PC-9 (cell line): ENCODE measurements at regions not wholly inside any gene's neighbourhood (a gene's known extent, or its start where the extent isn't known, plus 50 kb on each side); places are given as distances from the start of the nearest gene placed in this dataset.

Source experiments
- BruUV-seq: library from RNA; stranded (reverse); fragments of 400-500 nt; replicated peaks from 2 replicates; lab custom pipeline; 2021; lab: Mats Ljungman, UMichigan
- CTCF ChIA-PET: fragments of 300-600 bp; sonication (Branson Sonifier 250); formaldehyde crosslinking; loops from one replicate; lab custom pipeline; 2022; ENCODE audit warnings: antibody characterized with exemption; lab: Charles Lee
- POLR2A ChIA-PET: fragments of 300-600 bp; sonication (Branson Sonifier 250); formaldehyde crosslinking; loops from one replicate; lab custom pipeline; 2022; ENCODE audit warnings: antibody characterized with exemption; ENCODE audit not compliant: unreplicated experiment; lab: Charles Lee
- DNase-seq, 2 experiments: peaks; one replicate each; pipeline versions ENCODE4 v3.0.0 to v3.0.0-alpha.2; 2015 to 2022; ENCODE audit warnings: mixed read lengths in 1 of 2
- H2AFZ ChIP-seq: fragments of 200-600 bp; sonication (generic); 2 replicates; pipeline ENCODE4 v1.8.1; 2017; ENCODE audit warnings: antibody characterized with exemption
- H3F3A ChIP-seq: fragments of 200-600 bp; sonication (generic); 2 replicates; pipeline ENCODE4 v1.8.1; 2017; ENCODE audit warnings: antibody characterized with exemption, mild to moderate bottlenecking, low read depth; ENCODE audit not compliant: insufficient read depth
- H3K27ac ChIP-seq: fragments of 200-600 bp; sonication (generic); 2 replicates; pipeline ENCODE4 v1.6.1; 2016; ENCODE audit warnings: mixed run types
- H3K27me3 ChIP-seq: fragments of 200-600 bp; sonication (generic); 2 replicates; pipeline ENCODE4 v1.6.1; 2016; ENCODE audit warnings: low read depth, mixed run types; ENCODE audit not compliant: insufficient read depth
- H3K36me3 ChIP-seq: fragments of 200-600 bp; sonication (generic); 2 replicates; pipeline ENCODE4 v1.6.1; 2016; ENCODE audit warnings: low read depth, mixed run types
- H3K4me1 ChIP-seq: fragments of 200-600 bp; sonication (generic); replicated peaks from 2 replicates; pipeline ENCODE4 v1.6.1; 2016; ENCODE audit warnings: mixed run types; ENCODE audit not compliant: insufficient read depth
- H3K4me2 ChIP-seq: fragments of 200-600 bp; sonication (generic); 2 replicates; pipeline ENCODE4 v1.6.1; 2017; ENCODE audit warnings: mixed run types
- H3K4me3 ChIP-seq: fragments of 200-600 bp; sonication (generic); 2 replicates; pipeline ENCODE4 v1.6.1; 2016; ENCODE audit warnings: mixed run types
- H3K79me2 ChIP-seq: fragments of 200-600 bp; sonication (generic); 2 replicates; pipeline ENCODE4 v1.6.1; 2017; ENCODE audit warnings: low read depth, mixed run types
- H3K9me2 ChIP-seq: fragments of 200-600 bp; sonication (generic); 2 replicates; pipeline ENCODE4 v1.8.1; 2017; ENCODE audit warnings: mild to moderate bottlenecking; ENCODE audit not compliant: insufficient read depth
- H3K9me3 ChIP-seq: fragments of 200-600 bp; sonication (generic); 2 replicates; pipeline ENCODE4 v1.8.1; 2016; ENCODE audit warnings: low read depth; ENCODE audit not compliant: insufficient read depth
- H4K20me1 ChIP-seq: fragments of 200-600 bp; sonication (generic); 2 replicates; pipeline ENCODE4 v1.8.1; 2017; ENCODE audit not compliant: insufficient read depth
- CTCF ChIP-seq: fragments of 200-600 bp; sonication (generic); conservative IDR thresholded peaks from 2 replicates; pipeline ENCODE4 v1.6.1; 2017; ENCODE audit warnings: mixed run types, antibody characterized with exemption, mild to moderate bottlenecking, moderate library complexity
- EZH2 ChIP-seq: fragments of 200-600 bp; sonication (generic); IDR thresholded peaks from 2 replicates; pipeline ENCODE4 v1.8.0; 2017; ENCODE audit warnings: antibody characterized with exemption, low read depth
- intact Hi-C: fragments of 100-400 bp; cut with micrococcal nuclease; formaldehyde crosslinking; loops from one replicate; pipeline ENCODE4 v1.10.0; 2022; ENCODE audit not compliant: unreplicated experiment

- POLR2A ChIA-PET: no interaction called here
- intact Hi-C loops: no loop called here
- Histone ChIP-seq H4K20me1 (no peaks in the 10 kb centered on the region), H3K4me3 (no peak overlapping the region), H3K4me2 (no peak overlapping the region), H3K4me1 (no peaks in the 10 kb centered on the region), H3K9me2 (no peaks in the 10 kb centered on the region), H3K79me2 (no peaks in the 10 kb centered on the region), H3F3A (no peaks in the 10 kb centered on the region), H3K27ac (no peak overlapping the region), H3K27me3 (0 out of 2 replicates have a peak, but pooled peaks cover 4% of the 10 kb centered on the region), H2AFZ (no peak overlapping the region), H3K9me3 (no peaks in the 10 kb centered on the region; the same call in 1 of the 2 replicates), H3K36me3 (no peaks in the 10 kb centered on the region)
- DNase-seq: no peak
- no TSS peak for BruUV-seq
- TF ChIP-seq EZH2 (no peak), CTCF (no peak)
- CTCF ChIA-PET: no interaction called here
Observed at GRCh38 chr14:66237741-66238140, 248.4 kb upstream of the CCDC196 start.

GRCh38 chr14:66238969-66239368, 247.2 kb upstream of the CCDC196 start:
- H4K20me1 ChIP-seq: no peaks in the 10 kb centered on the region
- ChIA-PET POLR2A (interaction anchor here (0.5 kb wide), 1 partner anchor 1008 kb away, joined by 3 read pairs; no protein-coding TSS in a partner anchor), CTCF (no interaction called here)
- intact Hi-C loops: no loop called here
- TF ChIP-seq CTCF: no peak
- no peak for TF ChIP-seq EZH2
- no peaks in the 10 kb centered on the region for H3K9me2 ChIP-seq
- BruUV-seq: no TSS peak
- H2AFZ ChIP-seq: no peak overlapping the region
- DNase-seq: no peak
- no peaks in the 10 kb centered on the region for H3K4me1 ChIP-seq
- no peaks in the 10 kb centered on the region for H3F3A ChIP-seq
- no peak overlapping the region for H3K27ac ChIP-seq
- H3K27me3 ChIP-seq: 0 out of 2 replicates have a peak, but pooled peaks cover 1% of the 10 kb centered on the region
- no peaks in the 10 kb centered on the region for H3K36me3 ChIP-seq
- no peaks in the 10 kb centered on the region; the same call in 1 of the 2 replicates for H3K9me3 ChIP-seq
- no peak overlapping the region for H3K4me3 ChIP-seq
- no peaks in the 10 kb centered on the region for H3K79me2 ChIP-seq
- no peak overlapping the region for H3K4me2 ChIP-seq

- no peak overlapping the region for H3K27ac ChIP-seq
- H3K9me2 ChIP-seq: no peaks in the 10 kb centered on the region
- no peak for DNase-seq
- intact Hi-C loops: no loop called here
- H3K36me3 ChIP-seq: no peaks in the 10 kb centered on the region
- BruUV-seq: no TSS peak
- H3K9me3 ChIP-seq: no peaks in the 10 kb centered on the region; the same call in 1 of the 2 replicates
- CTCF ChIA-PET: no interaction called here
- H4K20me1 ChIP-seq: no peaks in the 10 kb centered on the region
- TF ChIP-seq CTCF (no peak), EZH2 (no peak)
- POLR2A ChIA-PET: no interaction called here
- no peaks in the 10 kb centered on the region for H3K4me1 ChIP-seq
- no peaks in the 10 kb centered on the region for H3F3A ChIP-seq
- H3K4me2 ChIP-seq: no peak overlapping the region
- H3K79me2 ChIP-seq: no peaks in the 10 kb centered on the region
- H3K27me3 ChIP-seq: no peaks in the 10 kb centered on the region
- no peak overlapping the region for H2AFZ ChIP-seq
- H3K4me3 ChIP-seq: no peak overlapping the region
Observed at GRCh38 chr14:66239589-66239988, 246.6 kb upstream of the CCDC196 start.
